Hematopoietic multipotent progenitor cell treated with erythropoietin and hydrocortisone succinate and interleukin-3 and kit ligand, for 4 days (in vitro differentiated cells): ENCODE measurements at regions not wholly inside any gene's neighbourhood (a gene's known extent, or its start where the extent isn't known, plus 50 kb on each side); places are given as distances from the start of the nearest gene placed in this dataset.
"Not testable (repeated sequence)": the region's sequence is repeated elsewhere in the genome, so short reads cannot be mapped to it uniquely, and the experiment has no call there.

ENCODE experiments used
- DNase-seq: peaks from one replicate; pipeline ENCODE4 v3.0.0-alpha.2; 2015

GRCh38 chr4:26183017-26183416, 137.8 kb upstream of the RBPJ start:
- no peak for DNase-seq

- DNase-seq = no peak
Measured at GRCh38 chr4:26185436-26185835, 135.4 kb upstream of the RBPJ start.

GRCh38 chr4:26191353-26191752, 129.5 kb upstream of the RBPJ start:
- DNase-seq = no peak

GRCh38 chr4:26192899-26193869, 127.6 kb upstream of the RBPJ start:
- no peak for DNase-seq

- DNase-seq = no peak
Measured at GRCh38 chr4:26194764-26195163, 126.0 kb upstream of the RBPJ start.

- DNase-seq = no peak
Measured at GRCh38 chr4:26196567-26196966, 124.2 kb upstream of the RBPJ start.

- DNase-seq = no peak
Measured at GRCh38 chr4:26197018-26197779, 123.6 kb upstream of the RBPJ start.

- DNase-seq = not testable (repeated sequence)
Measured at GRCh38 chr4:26198931-26199330, 121.9 kb upstream of the RBPJ start.

- DNase-seq = no peak
Measured at GRCh38 chr4:26199596-26199995, 121.2 kb upstream of the RBPJ start.

GRCh38 chr4:26201120-26201519, 119.7 kb upstream of the RBPJ start:
- DNase-seq = no peak

GRCh38 chr4:26204249-26204825, 116.5 kb upstream of the RBPJ start:
- no peak for DNase-seq

GRCh38 chr4:26204911-26205370, 115.9 kb upstream of the RBPJ start:
- DNase-seq = no peak

- no peak for DNase-seq
Measured at GRCh38 chr4:26206339-26206738, 114.5 kb upstream of the RBPJ start.

- DNase-seq = no peak
Measured at GRCh38 chr4:26206999-26207398, 113.8 kb upstream of the RBPJ start.

GRCh38 chr4:26207631-26208030, 113.2 kb upstream of the RBPJ start:
- no peak for DNase-seq

GRCh38 chr4:26208237-26208994, 112.4 kb upstream of the RBPJ start:
- DNase-seq = no peak

- DNase-seq = not testable (repeated sequence)
Measured at GRCh38 chr4:26209378-26209777, 111.4 kb upstream of the RBPJ start.

- no peak for DNase-seq
Measured at GRCh38 chr4:26212528-26212927, 108.3 kb upstream of the RBPJ start.

- DNase-seq = no peak
Measured at GRCh38 chr4:26213317-26213716, 107.5 kb upstream of the RBPJ start.

- no peak for DNase-seq
Measured at GRCh38 chr4:26214994-26215393, 105.8 kb upstream of the RBPJ start.

- DNase-seq = no peak
Measured at GRCh38 chr4:26215725-26216124, 105.1 kb upstream of the RBPJ start.

- DNase-seq = no peak
Measured at GRCh38 chr4:26217481-26217880, 103.3 kb upstream of the RBPJ start.
